ENCODE measurements at regions not wholly inside any gene's neighbourhood (a gene's known extent, or its start where the extent isn't known, plus 50 kb on each side); places are given as distances from the start of the nearest gene placed in this dataset.

DNA sequence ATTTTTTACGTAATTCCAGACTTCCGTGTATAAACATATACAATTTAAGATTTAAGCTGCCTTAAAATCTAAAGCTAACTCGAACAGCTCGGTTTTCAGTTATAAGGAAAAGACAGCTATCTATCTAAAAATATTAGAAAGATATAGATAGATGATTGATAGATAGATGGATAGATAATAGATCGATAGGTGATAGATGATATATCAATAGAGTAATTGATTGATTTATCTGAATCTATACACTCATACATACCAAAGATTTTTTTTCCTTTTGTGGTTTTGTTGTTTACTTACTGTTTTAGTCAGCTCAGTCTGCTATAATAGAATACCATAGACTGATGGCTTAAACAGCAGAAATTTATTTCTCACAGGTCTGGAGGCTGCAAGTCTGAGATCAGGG is 278.5 kb upstream of the PLD5 start:
- Histone ChIP-seq H3K4me2 (ENCODE audit: low read length) (no peak overlapping the region), H3K36me3 (ENCODE audit: insufficient read depth, low read length) (no peaks in the 10 kb centered on the region), H3K79me2 (ENCODE audit: insufficient read depth, low read depth, low read length) (no peaks in the 10 kb centered on the region), H2AFZ (ENCODE audit: low read length) (no peak overlapping the region), H3K9me3 (ENCODE audit: low read length) (no peaks in the 10 kb centered on the region), H4K20me1 (ENCODE audit: insufficient read depth, low read length) (no peaks in the 10 kb centered on the region), H3K9me2 (ENCODE audit: insufficient read depth, low read length) (no peaks in the 10 kb centered on the region), H3K4me3 (ENCODE audit: low read depth, low read length, poor library complexity, severe bottlenecking) (no peak overlapping the region), H3K4me1 (ENCODE audit: insufficient read depth, low read length, poor library complexity, severe bottlenecking) (no peaks in the 10 kb centered on the region), H3K27ac (ENCODE audit: low read depth, low read length, poor library complexity, severe bottlenecking) (no peak overlapping the region)
- no TSS peak for BruUV-seq (replicated peaks)
- ChIA-PET POLR2A (interaction anchor here (0.6 kb wide), 1 partner anchor 13 kb away, joined by 4 read pairs; no protein-coding TSS in a partner anchor), CTCF (ENCODE audit: unreplicated experiment) (no interaction called here)
- no peak for DNase-seq (ENCODE audit: low spot score)
- intact Hi-C loops (cut with micrococcal nuclease; ENCODE audit: unreplicated experiment): no loop called here
- no peak for TF ChIP-seq EZH2phosphoT487 (IDR thresholded peaks at IDR 0.05; ENCODE audit: borderline replicate concordance, low read depth, low read length)
- no peak for TF ChIP-seq CTCF (conservative IDR thresholded peaks at IDR 0.05; ENCODE audit: low read length)

GRCh38 chr1:242800521-242800920 is 276.0 kb upstream of the PLD5 start:
- intact Hi-C loops (cut with micrococcal nuclease; ENCODE audit: unreplicated experiment): no loop called here
- DNase-seq (ENCODE audit: low spot score): no peak
- no peak overlapping the region for H3K4me2 ChIP-seq (ENCODE audit: low read length)
- H3K9me3 ChIP-seq (ENCODE audit: low read length): no peaks in the 10 kb centered on the region
- no peak overlapping the region for H2AFZ ChIP-seq (ENCODE audit: low read length)
- CTCF ChIA-PET (ENCODE audit: unreplicated experiment): no interaction called here
- no peaks in the 10 kb centered on the region for H3K36me3 ChIP-seq (ENCODE audit: insufficient read depth, low read length)
- no peaks in the 10 kb centered on the region for H3K79me2 ChIP-seq (ENCODE audit: insufficient read depth, low read depth, low read length)
- H3K27ac ChIP-seq (ENCODE audit: low read depth, low read length, poor library complexity, severe bottlenecking): no peak overlapping the region
- H3K9me2 ChIP-seq (ENCODE audit: insufficient read depth, low read length): no peaks in the 10 kb centered on the region
- H3K4me3 ChIP-seq (ENCODE audit: low read depth, low read length, poor library complexity, severe bottlenecking): no peak overlapping the region
- no TSS peak for BruUV-seq (replicated peaks)
- TF ChIP-seq CTCF (conservative IDR thresholded peaks at IDR 0.05; ENCODE audit: low read length) (no peak), EZH2phosphoT487 (IDR thresholded peaks at IDR 0.05; ENCODE audit: borderline replicate concordance, low read depth, low read length) (no peak)
- no peaks in the 10 kb centered on the region for H4K20me1 ChIP-seq (ENCODE audit: insufficient read depth, low read length)
- H3K4me1 ChIP-seq (ENCODE audit: insufficient read depth, low read length, poor library complexity, severe bottlenecking): no peaks in the 10 kb centered on the region
- POLR2A ChIA-PET: no interaction called here

GRCh38 chr1:242797856-242798255 is 273.4 kb upstream of the PLD5 start:
- H3K4me1 ChIP-seq (ENCODE audit: insufficient read depth, low read length, poor library complexity, severe bottlenecking): no peaks in the 10 kb centered on the region
- intact Hi-C loops (cut with micrococcal nuclease; ENCODE audit: unreplicated experiment): no loop called here
- TF ChIP-seq CTCF (conservative IDR thresholded peaks at IDR 0.05; ENCODE audit: low read length) (no peak), EZH2phosphoT487 (IDR thresholded peaks at IDR 0.05; ENCODE audit: borderline replicate concordance, low read depth, low read length) (no peak)
- no peak overlapping the region for H2AFZ ChIP-seq (ENCODE audit: low read length)
- no TSS peak for BruUV-seq (replicated peaks)
- H3K36me3 ChIP-seq (ENCODE audit: insufficient read depth, low read length): no peaks in the 10 kb centered on the region
- ChIA-PET POLR2A (interaction anchor here (0.6 to 0.7 kb wide), 3 partner anchors 19 to 932 kb away, joined by 3 to 5 read pairs (median 4); no protein-coding TSS in a partner anchor), CTCF (ENCODE audit: unreplicated experiment) (no interaction called here)
- no peak for DNase-seq (ENCODE audit: low spot score)
- no peak overlapping the region for H3K4me3 ChIP-seq (ENCODE audit: low read depth, low read length, poor library complexity, severe bottlenecking)
- H3K79me2 ChIP-seq (ENCODE audit: insufficient read depth, low read depth, low read length): no peaks in the 10 kb centered on the region
- H3K4me2 ChIP-seq (ENCODE audit: low read length): no peak overlapping the region
- no peaks in the 10 kb centered on the region for H4K20me1 ChIP-seq (ENCODE audit: insufficient read depth, low read length)
- no peaks in the 10 kb centered on the region for H3K9me3 ChIP-seq (ENCODE audit: low read length)
- no peaks in the 10 kb centered on the region for H3K9me2 ChIP-seq (ENCODE audit: insufficient read depth, low read length)
- H3K27ac ChIP-seq (ENCODE audit: low read depth, low read length, poor library complexity, severe bottlenecking): no peak overlapping the region

Data from OCI-LY7 (cell line).